Astrocyte of the cerebellum (primary cell): ENCODE measurements at regions not wholly inside any gene's neighbourhood (a gene's known extent, or its start where the extent isn't known, plus 50 kb on each side); places are given as distances from the start of the nearest gene placed in this dataset.

Source experiments
- DNase-seq: peaks from one replicate; pipeline ENCODE4 v3.0.0-alpha.2; 2011; ENCODE audit warnings: low read depth
- H3K4me3 ChIP-seq: 2 replicates; pipeline ENCODE4 v1.5.1; 2011; ENCODE audit warnings: mild to moderate bottlenecking, low read depth, low read length, moderate library complexity
- CTCF ChIP-seq: IDR thresholded peaks from 2 replicates; pipeline ENCODE4 v1.5.1; 2012; ENCODE audit warnings: low read length, low read depth, moderate library complexity, mild to moderate bottlenecking; ENCODE audit errors: missing control alignments
- in situ Hi-C: cut with HindIII; loops from 2 replicates; pipeline ENCODE4 v1.10.0; 2017; ENCODE audit warnings: low sequenced_read_pairs

GRCh38 chr3:154886437-154886836 is 193.7 kb upstream of the MME start:
- no peak overlapping the region for H3K4me3 ChIP-seq
- in situ Hi-C loops: no loop called here
- no peak for TF ChIP-seq CTCF
- DNase-seq: peak; percentile 99

- no peak for DNase-seq
- no peak overlapping the region for H3K4me3 ChIP-seq
- in situ Hi-C loops: no loop called here
- TF ChIP-seq CTCF: no peak
Measured at GRCh38 chr3:154885418-154885817, 194.7 kb upstream of the MME start.

GRCh38 chr3:154884952-154885351 is 195.2 kb upstream of the MME start:
- TF ChIP-seq CTCF: no peak
- in situ Hi-C loops: no loop called here
- H3K4me3 ChIP-seq: no peak overlapping the region
- no peak for DNase-seq

- no peak overlapping the region for H3K4me3 ChIP-seq
- no peak for DNase-seq
- no peak for TF ChIP-seq CTCF
- in situ Hi-C loops: no loop called here
Measured at GRCh38 chr3:154875142-154875541, 205.0 kb upstream of the MME start.

GRCh38 chr3:154872696-154873095 is 207.4 kb upstream of the MME start:
- no peak for TF ChIP-seq CTCF
- no peak for DNase-seq
- in situ Hi-C loops: no loop called here
- no peak overlapping the region for H3K4me3 ChIP-seq

- no peak for DNase-seq
- no peak overlapping the region for H3K4me3 ChIP-seq
- no peak for TF ChIP-seq CTCF
- in situ Hi-C loops: no loop called here
Measured at GRCh38 chr3:154872074-154872473, 208.0 kb upstream of the MME start.

GRCh38 chr3:154864947-154865346 is 215.2 kb upstream of the MME start:
- in situ Hi-C loops: no loop called here
- no peak overlapping the region for H3K4me3 ChIP-seq
- TF ChIP-seq CTCF: no peak
- DNase-seq: no peak
